ENCODE measurements at regions not wholly inside any gene's neighbourhood (a gene's known extent, or its start where the extent isn't known, plus 50 kb on each side); places are given as distances from the start of the nearest gene placed in this dataset.

DNA sequence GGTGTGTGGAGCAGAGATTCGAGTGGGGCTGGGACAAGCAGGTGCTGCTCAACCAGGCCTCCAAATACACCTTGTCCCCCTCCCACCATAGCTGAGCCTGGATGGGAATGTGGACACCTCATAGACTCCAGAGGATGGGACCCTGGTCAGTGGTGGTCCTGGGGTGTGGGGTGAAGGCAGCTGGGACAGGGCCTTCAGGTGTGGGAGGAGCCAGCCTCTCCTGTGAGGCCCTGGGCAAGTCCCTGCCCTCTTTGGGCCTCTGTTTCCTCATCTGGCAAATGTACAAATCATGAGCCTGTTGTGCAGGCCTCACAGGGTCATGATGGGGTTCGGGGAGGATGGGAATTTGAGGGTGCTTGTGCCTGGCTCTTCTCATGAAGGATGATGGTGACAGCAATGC lies 362.9 kb upstream of the NUPR2 start:
- Histone ChIP-seq H3K4me2 (ENCODE audit: insufficient read depth, low read length) (no peak overlapping the region), H3K9me1 (replicated peaks; ENCODE audit: control insufficient read depth, extremely low read depth, insufficient read depth, low read length) (no peaks in the 10 kb centered on the region), H3K79me2 (ENCODE audit: control insufficient read depth, insufficient read depth, low read length) (no peaks in the 10 kb centered on the region), H4K20me1 (replicated peaks; ENCODE audit: control insufficient read depth, extremely low read depth, insufficient read depth, low read length) (no peaks in the 10 kb centered on the region), H3K9ac (replicated peaks; ENCODE audit: extremely low read depth, insufficient read depth, low read length) (no peak overlapping the region), H3K36me3 (ENCODE audit: control insufficient read depth in 2 of 2, extremely low read depth in 1 of 2, insufficient read depth in 2 of 2, low read length in 2 of 2) (no peaks in the 10 kb centered on the region), H3K9me3 (replicated peaks; ENCODE audit: control insufficient read depth, insufficient read depth, low read length) (peaks cover 18% of the 10 kb centered on the region), H3K27me3 (ENCODE audit: control insufficient read depth in 2 of 2, insufficient read depth in 2 of 2, low read length in 2 of 2) (no peaks in the 10 kb centered on the region), H3K4me1 (ENCODE audit: control insufficient read depth, extremely low read depth, insufficient read depth, low read length) (no peaks in the 10 kb centered on the region), H3K27ac (ENCODE audit: insufficient read depth, low read depth, low read length) (no peak overlapping the region), H2AFZ (ENCODE audit: low read depth, low read length) (no peak overlapping the region), H3K4me3 (replicated peaks in 1 of 3; ENCODE audit: insufficient read depth in 1 of 3, low read depth in 1 of 3, low read length in 3 of 3) (no peak overlapping the region)
- DNase-seq (ENCODE audit: low read depth, low spot score) (no peak), FAIRE-seq (no peak)
- TF ChIP-seq POLR2AphosphoS5 (IDR thresholded peaks at IDR 0.05; ENCODE audit: insufficient read depth, low read depth, low read length) (no peak), GATA2 (IDR thresholded peaks at IDR 0.05; ENCODE audit: insufficient read depth, insufficient read length, low read depth, low read length) (no peak), MYC (IDR thresholded peaks at IDR 0.05; ENCODE audit: low read depth, low read length) (no peak), JUN (IDR thresholded peaks at IDR 0.05; ENCODE audit: borderline replicate concordance, insufficient read depth, insufficient read length, low read depth) (no peak), POLR2A (IDR thresholded peaks at IDR 0.05; ENCODE audit: low read depth, low read length) (no peak), EZH2 (IDR thresholded peaks at IDR 0.05; ENCODE audit: borderline replicate concordance, low read depth, low read length, severe bottlenecking) (no peak), FOS (IDR thresholded peaks at IDR 0.05; ENCODE audit: borderline replicate concordance, insufficient read depth, low read length) (no peak)
- TF ChIP-seq, protein P1, sequence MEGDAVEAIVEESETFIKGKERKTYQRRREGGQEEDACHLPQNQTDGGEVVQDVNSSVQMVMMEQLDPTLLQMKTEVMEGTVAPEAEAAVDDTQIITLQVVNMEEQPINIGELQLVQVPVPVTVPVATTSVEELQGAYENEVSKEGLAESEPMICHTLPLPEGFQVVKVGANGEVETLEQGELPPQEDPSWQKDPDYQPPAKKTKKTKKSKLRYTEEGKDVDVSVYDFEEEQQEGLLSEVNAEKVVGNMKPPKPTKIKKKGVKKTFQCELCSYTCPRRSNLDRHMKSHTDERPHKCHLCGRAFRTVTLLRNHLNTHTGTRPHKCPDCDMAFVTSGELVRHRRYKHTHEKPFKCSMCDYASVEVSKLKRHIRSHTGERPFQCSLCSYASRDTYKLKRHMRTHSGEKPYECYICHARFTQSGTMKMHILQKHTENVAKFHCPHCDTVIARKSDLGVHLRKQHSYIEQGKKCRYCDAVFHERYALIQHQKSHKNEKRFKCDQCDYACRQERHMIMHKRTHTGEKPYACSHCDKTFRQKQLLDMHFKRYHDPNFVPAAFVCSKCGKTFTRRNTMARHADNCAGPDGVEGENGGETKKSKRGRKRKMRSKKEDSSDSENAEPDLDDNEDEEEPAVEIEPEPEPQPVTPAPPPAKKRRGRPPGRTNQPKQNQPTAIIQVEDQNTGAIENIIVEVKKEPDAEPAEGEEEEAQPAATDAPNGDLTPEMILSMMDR (IDR thresholded peaks at IDR 0.05; ENCODE audit: extremely low read depth in 1 of 2, insufficient read depth in 1 of 2, low read depth in 1 of 2, low read length in 2 of 2): no peak
- TF ChIP-seq, protein P2, sequence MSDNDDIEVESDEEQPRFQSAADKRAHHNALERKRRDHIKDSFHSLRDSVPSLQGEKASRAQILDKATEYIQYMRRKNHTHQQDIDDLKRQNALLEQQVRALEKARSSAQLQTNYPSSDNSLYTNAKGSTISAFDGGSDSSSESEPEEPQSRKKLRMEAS (IDR thresholded peaks at IDR 0.05; ENCODE audit: insufficient read depth, insufficient read length): no peak
- dilution Hi-C loops (cut with MboI; ENCODE audit: extremely low pct_ligation_motif_present, low sequenced_read_pairs) (no loop called here), intact Hi-C loops (cut with micrococcal nuclease) (no loop called here)
- ChIA-PET CTCF (no interaction called here), POLR2A (no interaction called here)
- no TSS peak for BruUV-seq (replicated peaks)
